ENCODE measurements at regions not wholly inside any gene's neighbourhood (a gene's known extent, or its start where the extent isn't known, plus 50 kb on each side); places are given as distances from the start of the nearest gene placed in this dataset.
"Not testable (repeated sequence)": the region's sequence is repeated elsewhere in the genome, so short reads cannot be mapped to it uniquely, and the experiment has no call there.

DNA sequence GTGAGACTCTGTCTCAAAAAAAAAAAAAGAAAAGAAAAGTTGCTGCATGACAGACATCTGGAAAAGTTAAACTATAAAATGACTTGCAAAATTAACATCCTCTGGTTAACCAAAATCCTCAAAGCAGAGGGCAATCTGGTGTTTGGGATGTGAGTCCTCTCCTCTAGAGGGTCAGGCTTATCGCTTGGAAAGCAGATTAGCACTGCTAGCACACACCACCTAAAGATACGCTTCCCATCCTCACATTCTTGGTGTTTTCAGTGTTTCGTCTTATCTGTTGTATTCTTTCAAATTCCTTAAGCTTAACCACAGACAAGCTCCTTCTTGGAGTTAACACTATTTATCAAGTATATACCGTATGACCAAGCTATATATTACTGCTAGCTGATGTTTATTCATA lies 198.0 kb downstream of the SOX4 start:
- DNase-seq, result no peak
- Histone ChIP-seq H3K9me3 (replicated peaks in 1 of 3) (no peaks in the 10 kb centered on the region), H3K4me1 (replicated peaks in 1 of 2) (no peaks in the 10 kb centered on the region), H3K4me3 (no peak overlapping the region), H3K36me3 (replicated peaks in 1 of 2) (no peaks in the 10 kb centered on the region), H3K27ac (no peak overlapping the region), H3K27me3 (no peaks in the 10 kb centered on the region)
- TF ChIP-seq, protein P1, sequence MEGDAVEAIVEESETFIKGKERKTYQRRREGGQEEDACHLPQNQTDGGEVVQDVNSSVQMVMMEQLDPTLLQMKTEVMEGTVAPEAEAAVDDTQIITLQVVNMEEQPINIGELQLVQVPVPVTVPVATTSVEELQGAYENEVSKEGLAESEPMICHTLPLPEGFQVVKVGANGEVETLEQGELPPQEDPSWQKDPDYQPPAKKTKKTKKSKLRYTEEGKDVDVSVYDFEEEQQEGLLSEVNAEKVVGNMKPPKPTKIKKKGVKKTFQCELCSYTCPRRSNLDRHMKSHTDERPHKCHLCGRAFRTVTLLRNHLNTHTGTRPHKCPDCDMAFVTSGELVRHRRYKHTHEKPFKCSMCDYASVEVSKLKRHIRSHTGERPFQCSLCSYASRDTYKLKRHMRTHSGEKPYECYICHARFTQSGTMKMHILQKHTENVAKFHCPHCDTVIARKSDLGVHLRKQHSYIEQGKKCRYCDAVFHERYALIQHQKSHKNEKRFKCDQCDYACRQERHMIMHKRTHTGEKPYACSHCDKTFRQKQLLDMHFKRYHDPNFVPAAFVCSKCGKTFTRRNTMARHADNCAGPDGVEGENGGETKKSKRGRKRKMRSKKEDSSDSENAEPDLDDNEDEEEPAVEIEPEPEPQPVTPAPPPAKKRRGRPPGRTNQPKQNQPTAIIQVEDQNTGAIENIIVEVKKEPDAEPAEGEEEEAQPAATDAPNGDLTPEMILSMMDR (IDR thresholded peaks at IDR 0.05), result no peak
- WGBS, 4 donors, result 69 to 75% (median 74%) methylated on average over 4 of the region's 4 CpGs
- intact Hi-C loops (cut with DNase I), result no loop called here

DNA sequence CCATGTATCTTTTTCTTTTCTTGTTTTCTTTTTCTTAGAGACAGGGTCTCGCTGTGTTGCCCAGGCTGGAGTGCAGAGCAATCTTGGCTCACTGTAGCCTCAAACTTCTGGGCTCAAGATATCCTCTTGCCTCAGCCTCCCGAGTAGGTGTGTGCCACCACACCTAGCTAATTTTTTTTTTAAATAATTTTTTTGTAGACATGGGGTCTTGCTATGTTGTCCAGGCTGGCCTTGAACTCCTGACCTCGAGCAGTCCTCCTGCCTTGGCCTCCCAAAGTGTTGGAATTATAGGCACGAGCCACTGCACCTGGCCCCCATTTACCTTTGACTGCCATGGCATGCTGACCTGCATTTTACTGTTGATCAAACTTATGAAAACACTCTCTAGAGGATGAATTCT lies 198.6 kb downstream of the SOX4 start:
- no peaks in the 10 kb centered on the region for H3K36me3 ChIP-seq (replicated peaks in 1 of 2)
- no peak overlapping the region for H3K4me3 ChIP-seq
- no peaks in the 10 kb centered on the region for H3K4me1 ChIP-seq (replicated peaks in 1 of 2)
- intact Hi-C loops (cut with DNase I), result no loop called here
- 77 to 87% (median 84%) methylated on average over 4 of the region's 4 CpGs for WGBS, 4 donors
- DNase-seq, result no peak
- no peak overlapping the region for H3K27ac ChIP-seq
- TF ChIP-seq, protein P1 (IDR thresholded peaks at IDR 0.05), result no peak
- no peak for TF ChIP-seq POLR2A (IDR thresholded peaks at IDR 0.05)
- no peaks in the 10 kb centered on the region for H3K9me3 ChIP-seq (replicated peaks in 1 of 3)
- H3K27me3 ChIP-seq, result no peaks in the 10 kb centered on the region

DNA sequence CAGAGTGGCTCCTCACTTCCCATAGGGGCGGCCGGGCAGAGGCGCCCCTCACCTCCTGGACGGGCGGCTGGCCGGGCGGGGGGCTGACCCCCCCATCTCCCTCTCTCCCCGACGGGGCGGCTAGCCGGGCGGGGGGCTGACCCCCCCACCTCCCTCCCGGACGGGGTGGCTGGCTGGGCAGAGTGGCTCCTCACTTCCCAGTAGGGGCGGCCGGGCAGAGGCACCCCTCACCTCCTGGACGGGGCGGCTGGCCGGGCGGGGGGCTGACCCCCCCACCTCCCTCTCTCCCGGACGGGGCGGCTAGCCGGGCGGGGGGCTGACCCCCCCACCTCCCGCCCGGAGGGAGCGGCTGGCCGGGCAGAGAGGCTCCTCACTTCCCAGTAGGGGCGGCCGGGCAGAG lies 203.4 kb downstream of the SOX4 start:
- H3K27me3 ChIP-seq; H3K4me1 ChIP-seq (replicated peaks in 1 of 2); H3K9me3 ChIP-seq (replicated peaks in 1 of 3); intact Hi-C loops (cut with DNase I); DNase-seq; H3K4me3 ChIP-seq; H3K36me3 ChIP-seq (replicated peaks in 1 of 2); H3K27ac ChIP-seq: not testable (repeated sequence)
- WGBS, 4 donors, result 91 to 94% methylated on average over 6 to 29 of the region's 31 CpGs; no CpG with 5 or more reads in 2 of the 4 donors

DNA sequence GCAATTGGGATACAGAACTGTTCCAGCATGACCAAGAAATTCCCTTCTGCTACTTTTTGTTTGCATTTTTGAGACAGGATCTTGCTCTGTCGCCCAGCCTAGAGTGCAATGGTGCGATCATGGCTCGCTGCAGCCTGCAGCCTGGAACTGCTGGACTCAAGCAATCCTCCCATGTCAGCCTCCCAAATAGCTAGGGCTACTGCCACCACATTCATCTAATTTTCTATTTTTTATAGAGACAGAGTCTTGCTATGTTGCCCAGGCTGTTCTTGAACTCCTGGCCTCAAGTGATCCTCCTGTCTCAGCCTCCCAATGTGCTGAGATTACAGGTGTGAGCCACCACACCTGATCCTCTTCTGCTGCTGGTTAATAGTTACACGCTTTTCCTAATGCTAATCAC lies 204.9 kb downstream of the SOX4 start:
- H3K27ac ChIP-seq, result no peak overlapping the region
- DNase-seq, result no peak
- no peaks in the 10 kb centered on the region for H3K27me3 ChIP-seq
- intact Hi-C loops (cut with DNase I), result no loop called here
- H3K4me3 ChIP-seq, result no peak overlapping the region
- WGBS, 4 donors, result 92 to 99% (median 95%) methylated on average over 4 of the region's 4 CpGs
- H3K36me3 ChIP-seq (replicated peaks in 1 of 2), result no peaks in the 10 kb centered on the region
- TF ChIP-seq POLR2A (IDR thresholded peaks at IDR 0.05), result no peak
- TF ChIP-seq, protein P1 (IDR thresholded peaks at IDR 0.05), result no peak
- H3K9me3 ChIP-seq (replicated peaks in 1 of 3), result no peaks in the 10 kb centered on the region
- no peaks in the 10 kb centered on the region for H3K4me1 ChIP-seq (replicated peaks in 1 of 2)

DNA sequence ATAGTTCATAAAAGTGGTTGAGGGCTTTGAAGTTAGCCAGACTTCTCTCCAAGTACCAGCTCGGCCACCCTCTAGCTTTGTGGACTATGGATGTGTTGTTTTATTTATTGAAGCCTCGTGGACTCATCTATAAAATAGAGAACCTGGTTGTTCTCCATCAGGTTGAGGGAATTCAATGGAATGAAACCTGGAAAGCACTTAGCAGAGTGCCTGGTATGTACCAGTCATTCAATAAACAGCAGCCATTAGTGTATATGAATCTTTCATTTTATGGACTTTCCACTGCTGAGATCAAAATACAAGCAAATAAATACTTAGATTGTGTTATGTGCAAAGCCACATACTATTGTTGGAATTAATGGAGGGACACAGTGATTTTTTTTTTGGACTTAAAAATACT lies 206.8 kb downstream of the SOX4 start:
- no peak for DNase-seq
- TF ChIP-seq, protein P1 (IDR thresholded peaks at IDR 0.05), result no peak
- no peak for TF ChIP-seq POLR2A (IDR thresholded peaks at IDR 0.05)
- 76 to 87% (median 80%) methylated on average over 2 of the region's 2 CpGs for WGBS, 4 donors
- H3K27me3 ChIP-seq, result no peaks in the 10 kb centered on the region
- H3K4me1 ChIP-seq (replicated peaks in 1 of 2), result no peaks in the 10 kb centered on the region
- H3K27ac ChIP-seq, result no peak overlapping the region
- intact Hi-C loops (cut with DNase I), result no loop called here
- no peaks in the 10 kb centered on the region for H3K36me3 ChIP-seq (replicated peaks in 1 of 2)
- no peak overlapping the region for H3K4me3 ChIP-seq
- no peaks in the 10 kb centered on the region for H3K9me3 ChIP-seq (replicated peaks in 1 of 3)

Data from adrenal gland (tissue), 9 donors.